ENCODE measurements at regions not wholly inside any gene's neighbourhood (a gene's known extent, or its start where the extent isn't known, plus 50 kb on each side); places are given as distances from the start of the nearest gene placed in this dataset.

DNA sequence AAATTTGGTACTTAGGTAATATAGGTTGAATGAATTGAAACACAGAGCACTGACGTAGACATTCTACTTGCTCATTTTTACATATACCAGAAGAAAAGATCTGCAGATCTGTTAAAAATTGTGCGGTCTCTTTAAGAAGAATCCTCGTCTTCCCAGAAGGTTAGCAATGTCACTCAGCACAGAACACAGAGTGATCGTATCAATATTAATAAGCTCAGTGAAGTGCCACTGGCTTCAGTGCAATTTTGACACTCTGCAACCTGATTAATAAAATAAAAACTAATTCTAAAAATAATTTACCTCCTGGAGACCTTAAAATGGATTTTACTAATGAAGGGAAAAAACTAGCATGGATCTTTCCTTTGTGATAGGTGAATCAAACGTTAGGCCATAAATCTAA lies 356.1 kb upstream of the DMAC1 start:
- TF ChIP-seq EZH2phosphoT487 (IDR thresholded peaks at IDR 0.05; ENCODE audit: insufficient read depth, low read depth), result no peak
- no peak for TF ChIP-seq EZH2 (IDR thresholded peaks at IDR 0.05; ENCODE audit: insufficient read depth, poor library complexity, severe bottlenecking)
